Thymus (tissue), 11 donors: ENCODE measurements at regions not wholly inside any gene's neighbourhood (a gene's known extent, or its start where the extent isn't known, plus 50 kb on each side); places are given as distances from the start of the nearest gene placed in this dataset.

ENCODE experiments used
- DNase-seq, 9 donors: peaks; one replicate each; pipeline ENCODE4 v3.0.0-alpha.2; 2013; ENCODE audit warnings: low spot score in 9 of 9, low read depth in 6 of 9, missing footprints in 1 of 9
- H3K27ac ChIP-seq, 2 donors: one replicate each; pipeline ENCODE4 v1.5.1; 2013; ENCODE audit warnings: control low read depth in 1 of 2, low read depth in 1 of 2, low read length in 1 of 2, mild to moderate bottlenecking in 1 of 2, moderate library complexity in 1 of 2
- H3K27me3 ChIP-seq, 2 donors: one replicate each; pipeline ENCODE4 v1.5.1; 2013; ENCODE audit warnings: low read length in 1 of 2; ENCODE audit not compliant: control insufficient read depth in 2 of 2, insufficient read depth in 1 of 2
- H3K36me3 ChIP-seq, 2 donors: one replicate each; pipeline ENCODE4 v1.5.1; 2013; ENCODE audit warnings: low read length in 1 of 2, mild to moderate bottlenecking in 1 of 2, moderate library complexity in 1 of 2; ENCODE audit not compliant: control insufficient read depth in 2 of 2, insufficient read depth in 2 of 2
- H3K4me1 ChIP-seq, 2 donors: one replicate each; pipeline ENCODE4 v1.5.1; 2013; ENCODE audit warnings: low read length in 2 of 2; ENCODE audit not compliant: control insufficient read depth in 2 of 2, insufficient read depth in 2 of 2
- H3K4me3 ChIP-seq, 2 donors: one replicate each; pipeline ENCODE4 v1.5.1; 2013; ENCODE audit warnings: low read length in 2 of 2, control low read depth in 1 of 2, mild to moderate bottlenecking in 1 of 2
- H3K9me3 ChIP-seq, 2 donors: one replicate each; pipeline ENCODE4 v1.5.1; 2013; ENCODE audit warnings: low read length in 1 of 2, mild to moderate bottlenecking in 1 of 2; ENCODE audit not compliant: control insufficient read depth in 2 of 2, insufficient read depth in 1 of 2
- WGBS: extraction: QIAGEN DNeasy Blood & Tissue Kit; methylation state at CpG from one replicate; pipeline ENCODE4 v1.1.7; 2013; 5-methylcytosine and 5-hydroxymethylcytosine counted together
- donor health status: healthy.

GRCh38 chr6:127641905-127642304 lies 64.9 kb downstream of the C6orf58 start:
- H3K4me3 ChIP-seq, result no peak overlapping the region
- H3K9me3 ChIP-seq, result no peaks in the 10 kb centered on the region
- DNase-seq, result peak in 3 of 9 donors; percentile 0 to 10 (median 6)
- H3K27me3 ChIP-seq, result peaks cover 0 to 5% of the 10 kb centered on the region in 2 donors
- 45% methylated on average over 7 of the region's 7 CpGs for WGBS
- no peak overlapping the region for H3K27ac ChIP-seq
- H3K36me3 ChIP-seq, result no peaks in the 10 kb centered on the region
- H3K4me1 ChIP-seq, result no peaks in the 10 kb centered on the region
